ENCODE measurements at regions not wholly inside any gene's neighbourhood (a gene's known extent, or its start where the extent isn't known, plus 50 kb on each side); places are given as distances from the start of the nearest gene placed in this dataset.

GRCh38 chr7:113636727-113637421, 281.9 kb downstream of the PPP1R3A start:
- no peak for DNase-seq
- Histone ChIP-seq H3K27me3 (replicated peaks; ENCODE audit: insufficient read depth, low read length) (no peaks in the 10 kb centered on the region), H3K4me2 (ENCODE audit: low read depth, low read length) (no peak overlapping the region), H3K4me3 (ENCODE audit: low read length) (no peak overlapping the region), H3K36me3 (replicated peaks; ENCODE audit: insufficient read depth, low read length) (no peaks in the 10 kb centered on the region), H3K4me1 (ENCODE audit: low read length) (no peaks in the 10 kb centered on the region), H3K27ac (ENCODE audit: low read length) (no peak overlapping the region), H3F3A (ENCODE audit: insufficient read depth, low read length) (no peaks in the 10 kb centered on the region), H3K9me3 (replicated peaks; ENCODE audit: insufficient read depth, low read length) (no peaks in the 10 kb centered on the region), H3K9ac (ENCODE audit: low read length) (no peak overlapping the region), H3K9me2 (replicated peaks; ENCODE audit: insufficient read depth, low read length) (no peaks in the 10 kb centered on the region), H3K79me2 (ENCODE audit: low read length) (no peaks in the 10 kb centered on the region), H2AFZ (ENCODE audit: low read length) (no peak overlapping the region), H4K20me1 (ENCODE audit: insufficient read depth, low read length) (no peaks in the 10 kb centered on the region)
- TF ChIP-seq EZH2 (optimal IDR thresholded peaks at IDR 0.05; ENCODE audit: low read depth, low read length) (no peak), EZH2phosphoT487 (IDR thresholded peaks at IDR 0.05; ENCODE audit: low read length) (no peak), CTCF (IDR thresholded peaks at IDR 0.05; ENCODE audit: low read length) (no peak)

GRCh38 chr7:113635492-113635891, 283.3 kb downstream of the PPP1R3A start:
- Histone ChIP-seq H3K9me2 (replicated peaks; ENCODE audit: insufficient read depth, low read length) (no peaks in the 10 kb centered on the region), H3K4me3 (ENCODE audit: low read length) (no peak overlapping the region), H3K9me3 (replicated peaks; ENCODE audit: insufficient read depth, low read length) (no peaks in the 10 kb centered on the region), H3K36me3 (replicated peaks; ENCODE audit: insufficient read depth, low read length) (no peaks in the 10 kb centered on the region), H4K20me1 (ENCODE audit: insufficient read depth, low read length) (no peaks in the 10 kb centered on the region), H3K4me2 (ENCODE audit: low read depth, low read length) (no peak overlapping the region), H3K9ac (ENCODE audit: low read length) (no peak overlapping the region), H3K27me3 (replicated peaks; ENCODE audit: insufficient read depth, low read length) (no peaks in the 10 kb centered on the region), H3F3A (ENCODE audit: insufficient read depth, low read length) (no peaks in the 10 kb centered on the region), H3K79me2 (ENCODE audit: low read length) (no peaks in the 10 kb centered on the region), H3K27ac (ENCODE audit: low read length) (no peak overlapping the region), H2AFZ (ENCODE audit: low read length) (no peak overlapping the region), H3K4me1 (ENCODE audit: low read length) (no peaks in the 10 kb centered on the region)
- DNase-seq, result no peak
- no peak for TF ChIP-seq CTCF (IDR thresholded peaks at IDR 0.05; ENCODE audit: low read length)

GRCh38 chr7:113633073-113633472, 285.7 kb downstream of the PPP1R3A start:
- H3K27me3 ChIP-seq (replicated peaks; ENCODE audit: insufficient read depth, low read length), result no peaks in the 10 kb centered on the region
- no peak overlapping the region for H2AFZ ChIP-seq (ENCODE audit: low read length)
- no peaks in the 10 kb centered on the region for H4K20me1 ChIP-seq (ENCODE audit: insufficient read depth, low read length)
- H3K9me3 ChIP-seq (replicated peaks; ENCODE audit: insufficient read depth, low read length), result no peaks in the 10 kb centered on the region
- DNase-seq, result no peak
- no peak overlapping the region for H3K4me2 ChIP-seq (ENCODE audit: low read depth, low read length)
- no peaks in the 10 kb centered on the region for H3K36me3 ChIP-seq (replicated peaks; ENCODE audit: insufficient read depth, low read length)
- no peak overlapping the region for H3K9ac ChIP-seq (ENCODE audit: low read length)
- no peak overlapping the region for H3K4me3 ChIP-seq (ENCODE audit: low read length)
- no peak for TF ChIP-seq EZH2phosphoT487 (IDR thresholded peaks at IDR 0.05; ENCODE audit: low read length)
- no peak for TF ChIP-seq EZH2 (optimal IDR thresholded peaks at IDR 0.05; ENCODE audit: low read depth, low read length)
- TF ChIP-seq CTCF (IDR thresholded peaks at IDR 0.05; ENCODE audit: low read length), result no peak
- no peaks in the 10 kb centered on the region for H3K79me2 ChIP-seq (ENCODE audit: low read length)
- no peaks in the 10 kb centered on the region for H3K9me2 ChIP-seq (replicated peaks; ENCODE audit: insufficient read depth, low read length)
- no peaks in the 10 kb centered on the region for H3F3A ChIP-seq (ENCODE audit: insufficient read depth, low read length)
- no peak overlapping the region for H3K27ac ChIP-seq (ENCODE audit: low read length)
- H3K4me1 ChIP-seq (ENCODE audit: low read length), result no peaks in the 10 kb centered on the region
